ENCODE measurements at regions not wholly inside any gene's neighbourhood (a gene's known extent, or its start where the extent isn't known, plus 50 kb on each side); places are given as distances from the start of the nearest gene placed in this dataset.
A peak's percentile ranks its signal among the peaks of the same experiment; 100 is the strongest.

- no peak overlapping the region for H3K4me3 ChIP-seq (ENCODE audit: low read depth, low read length)
- TF ChIP-seq MAX (IDR thresholded peaks at IDR 0.05; ENCODE audit: low read depth, low read length): no peak
- TF ChIP-seq CTCF (IDR thresholded peaks at IDR 0.05; ENCODE audit: low read depth, low read length): no peak
- no peak for DNase-seq (ENCODE audit: low read depth)
Measured at GRCh38 chr7:17528636-17529035, 230.2 kb downstream of the AHR start.

GRCh38 chr7:17530244-17530643 lies 231.8 kb downstream of the AHR start:
- no peak for TF ChIP-seq POLR2A (IDR thresholded peaks at IDR 0.05; ENCODE audit: extremely low read depth, insufficient read length)
- TF ChIP-seq MYC (IDR thresholded peaks at IDR 0.05; ENCODE audit: low read depth, low read length): no peak
- TF ChIP-seq MAX (IDR thresholded peaks at IDR 0.05; ENCODE audit: low read depth, low read length): no peak
- TF ChIP-seq CTCF (IDR thresholded peaks at IDR 0.05; ENCODE audit: low read depth, low read length): no peak
- no peak for DNase-seq (ENCODE audit: low read depth)
- no peak overlapping the region for H3K4me3 ChIP-seq (ENCODE audit: low read depth, low read length)

GRCh38 chr7:17530741-17531421 lies 232.4 kb downstream of the AHR start:
- peak; percentile 28 for TF ChIP-seq CTCF (IDR thresholded peaks at IDR 0.05; ENCODE audit: low read depth, low read length)
- TF ChIP-seq POLR2A (IDR thresholded peaks at IDR 0.05; ENCODE audit: extremely low read depth, insufficient read length): no peak
- peak; percentile 49 for DNase-seq (ENCODE audit: low read depth)
- H3K4me3 ChIP-seq (ENCODE audit: low read depth, low read length): no peak overlapping the region

GRCh38 chr7:17532861-17533404 lies 234.5 kb downstream of the AHR start:
- peak; percentile 50 for DNase-seq (ENCODE audit: low read depth)
- TF ChIP-seq POLR2A (IDR thresholded peaks at IDR 0.05; ENCODE audit: extremely low read depth, insufficient read length) (no peak), MAX (IDR thresholded peaks at IDR 0.05; ENCODE audit: low read depth, low read length) (no peak), MYC (IDR thresholded peaks at IDR 0.05; ENCODE audit: low read depth, low read length) (no peak), CTCF (IDR thresholded peaks at IDR 0.05; ENCODE audit: low read depth, low read length) (no peak)
- H3K4me3 ChIP-seq (ENCODE audit: low read depth, low read length): no peak overlapping the region

- no peak overlapping the region for H3K4me3 ChIP-seq (ENCODE audit: low read depth, low read length)
- TF ChIP-seq CTCF (IDR thresholded peaks at IDR 0.05; ENCODE audit: low read depth, low read length): no peak
- TF ChIP-seq MAX (IDR thresholded peaks at IDR 0.05; ENCODE audit: low read depth, low read length): no peak
- no peak for TF ChIP-seq POLR2A (IDR thresholded peaks at IDR 0.05; ENCODE audit: extremely low read depth, insufficient read length)
- TF ChIP-seq MYC (IDR thresholded peaks at IDR 0.05; ENCODE audit: low read depth, low read length): no peak
- DNase-seq (ENCODE audit: low read depth): no peak
Measured at GRCh38 chr7:17534348-17534747, 235.9 kb downstream of the AHR start.

GRCh38 chr7:17535776-17536175 lies 237.3 kb downstream of the AHR start:
- TF ChIP-seq CTCF (IDR thresholded peaks at IDR 0.05; ENCODE audit: low read depth, low read length) (no peak), MAX (IDR thresholded peaks at IDR 0.05; ENCODE audit: low read depth, low read length) (no peak), POLR2A (IDR thresholded peaks at IDR 0.05; ENCODE audit: extremely low read depth, insufficient read length) (no peak), MYC (IDR thresholded peaks at IDR 0.05; ENCODE audit: low read depth, low read length) (no peak)
- no peak overlapping the region for H3K4me3 ChIP-seq (ENCODE audit: low read depth, low read length)

More at GRCh38 chr7:17535776-17536175, 237.3 kb downstream of the AHR start:
- no peak for DNase-seq (ENCODE audit: low read depth)

All from NB4 (cell line).